Fibroblast of lung (primary cell): ENCODE measurements at regions not wholly inside any gene's neighbourhood (a gene's known extent, or its start where the extent isn't known, plus 50 kb on each side); places are given as distances from the start of the nearest gene placed in this dataset.
A peak's percentile ranks its signal among the peaks of the same experiment; 100 is the strongest.

ENCODE experiments used
- DNase-seq, 2 donors: peaks; one replicate each; pipeline versions ENCODE4 v3.0.0 to v3.0.0-alpha.2; 2010; ENCODE audit warnings: low read depth in 2 of 2
- H2AFZ ChIP-seq: 2 replicates; pipeline ENCODE4 v1.5.1; 2012; ENCODE audit warnings: low read length, control low read depth, inconsistent platforms
- H3K27ac ChIP-seq: 2 replicates; pipeline ENCODE4 v1.5.1; 2011; ENCODE audit warnings: low read length, control low read depth; ENCODE audit not compliant: insufficient read depth
- H3K27me3 ChIP-seq: 2 replicates; pipeline ENCODE4 v1.5.1; 2011; ENCODE audit warnings: mild to moderate bottlenecking, low read length; ENCODE audit not compliant: control insufficient read depth, insufficient read depth
- H3K36me3 ChIP-seq: 2 replicates; pipeline ENCODE4 v1.5.1; 2011; ENCODE audit warnings: low read length; ENCODE audit not compliant: control insufficient read depth, insufficient read depth
- H3K4me1 ChIP-seq: 2 replicates; pipeline ENCODE4 v1.5.1; 2011; ENCODE audit warnings: low read length; ENCODE audit not compliant: control insufficient read depth, insufficient read depth; ENCODE audit errors: extremely low read depth
- H3K4me2 ChIP-seq: 2 replicates; pipeline ENCODE4 v1.5.1; 2011; ENCODE audit warnings: low read length, control low read depth; ENCODE audit not compliant: insufficient read depth; ENCODE audit errors: extremely low read depth
- H3K4me3 ChIP-seq, 4 experiments: fragments of 200-600 bp in 1 of 4; sonication (generic) in 1 of 4; replicated peaks in 1 of 4; 2 replicates each; pipeline ENCODE4 v1.5.1; 2011 to 2016; ENCODE audit warnings: low read length in 4 of 4, low read depth in 3 of 4, mild to moderate bottlenecking in 3 of 4, control low read depth in 2 of 4, inconsistent platforms in 1 of 4, mixed read lengths in 1 of 4; ENCODE audit not compliant: insufficient read depth in 1 of 4; ENCODE audit errors: control extremely low read depth in 1 of 4
- H3K79me2 ChIP-seq: 2 replicates; pipeline ENCODE4 v1.5.1; 2012; ENCODE audit warnings: mild to moderate bottlenecking, low read length, inconsistent platforms; ENCODE audit not compliant: control insufficient read depth, insufficient read depth
- H3K9ac ChIP-seq: 2 replicates; pipeline ENCODE4 v1.5.1; 2011; ENCODE audit warnings: mild to moderate bottlenecking, low read length, control low read depth; ENCODE audit not compliant: insufficient read depth
- H3K9me3 ChIP-seq: 2 replicates; pipeline ENCODE4 v1.5.1; 2012; ENCODE audit warnings: low read depth, low read length; ENCODE audit not compliant: control insufficient read depth, insufficient read depth
- H4K20me1 ChIP-seq: 2 replicates; pipeline ENCODE4 v1.5.1; 2011; ENCODE audit warnings: low read length; ENCODE audit not compliant: control insufficient read depth, insufficient read depth; ENCODE audit errors: extremely low read depth
- EZH2 ChIP-seq: IDR thresholded peaks from 2 replicates; pipeline ENCODE4 v1.5.1; 2012; ENCODE audit warnings: low read length, control low read depth, mild to moderate bottlenecking; ENCODE audit errors: missing control alignments
- TF ChIP-seq, protein P1 (sequence below), 2 donors: IDR thresholded peaks in 1 of 2; conservative IDR thresholded peaks in 1 of 2; 1 replicate in 1 of 2; 2 replicates in 1 of 2; pipeline ENCODE4 v1.5.1; 2011 to 2012; ENCODE audit warnings: low read length in 2 of 2, control low read depth in 1 of 2, inconsistent platforms in 1 of 2, low read depth in 1 of 2, mild to moderate bottlenecking in 1 of 2

DNA sequence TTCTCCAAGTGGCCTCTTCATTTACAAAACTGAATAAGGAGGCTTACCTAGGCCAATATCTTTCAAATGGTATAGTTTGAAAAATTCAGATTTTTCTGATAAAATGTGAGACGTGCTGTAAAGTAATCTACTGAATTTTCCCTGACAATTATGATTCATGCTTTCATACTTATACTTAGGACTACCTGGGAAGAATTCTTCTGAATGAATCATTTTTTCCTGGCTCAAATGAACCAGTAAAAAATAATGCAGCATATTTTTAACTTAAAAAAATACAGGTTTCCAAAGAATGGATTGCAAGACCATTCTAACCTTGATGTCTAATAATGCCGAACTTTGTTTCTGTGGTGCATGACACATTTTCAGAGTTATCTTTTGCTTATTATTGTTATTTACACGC lies 375.4 kb downstream of the ZNF674 start:
- Histone ChIP-seq H3K27me3 (no peaks in the 10 kb centered on the region), H3K9me3 (no peaks in the 10 kb centered on the region), H3K4me2 (no peak overlapping the region), H3K4me1 (peaks cover 2% of the 10 kb centered on the region), H4K20me1 (no peaks in the 10 kb centered on the region), H3K27ac (no peak overlapping the region), H3K79me2 (no peaks in the 10 kb centered on the region), H3K4me3 (no peak overlapping the region), H3K36me3 (no peaks in the 10 kb centered on the region), H2AFZ (no peak overlapping the region), H3K9ac (no peak overlapping the region)
- peak in 1 of 2 donors; percentile 43 for DNase-seq
- no peak for TF ChIP-seq EZH2
- TF ChIP-seq, protein P1, sequence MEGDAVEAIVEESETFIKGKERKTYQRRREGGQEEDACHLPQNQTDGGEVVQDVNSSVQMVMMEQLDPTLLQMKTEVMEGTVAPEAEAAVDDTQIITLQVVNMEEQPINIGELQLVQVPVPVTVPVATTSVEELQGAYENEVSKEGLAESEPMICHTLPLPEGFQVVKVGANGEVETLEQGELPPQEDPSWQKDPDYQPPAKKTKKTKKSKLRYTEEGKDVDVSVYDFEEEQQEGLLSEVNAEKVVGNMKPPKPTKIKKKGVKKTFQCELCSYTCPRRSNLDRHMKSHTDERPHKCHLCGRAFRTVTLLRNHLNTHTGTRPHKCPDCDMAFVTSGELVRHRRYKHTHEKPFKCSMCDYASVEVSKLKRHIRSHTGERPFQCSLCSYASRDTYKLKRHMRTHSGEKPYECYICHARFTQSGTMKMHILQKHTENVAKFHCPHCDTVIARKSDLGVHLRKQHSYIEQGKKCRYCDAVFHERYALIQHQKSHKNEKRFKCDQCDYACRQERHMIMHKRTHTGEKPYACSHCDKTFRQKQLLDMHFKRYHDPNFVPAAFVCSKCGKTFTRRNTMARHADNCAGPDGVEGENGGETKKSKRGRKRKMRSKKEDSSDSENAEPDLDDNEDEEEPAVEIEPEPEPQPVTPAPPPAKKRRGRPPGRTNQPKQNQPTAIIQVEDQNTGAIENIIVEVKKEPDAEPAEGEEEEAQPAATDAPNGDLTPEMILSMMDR (conservative IDR thresholded peaks at IDR 0.05 in 1 of 2, IDR thresholded peaks at IDR 0.05 in 1 of 2; ENCODE audit: low read depth in 1 of 2, low read length in 2 of 2): no peak

DNA sequence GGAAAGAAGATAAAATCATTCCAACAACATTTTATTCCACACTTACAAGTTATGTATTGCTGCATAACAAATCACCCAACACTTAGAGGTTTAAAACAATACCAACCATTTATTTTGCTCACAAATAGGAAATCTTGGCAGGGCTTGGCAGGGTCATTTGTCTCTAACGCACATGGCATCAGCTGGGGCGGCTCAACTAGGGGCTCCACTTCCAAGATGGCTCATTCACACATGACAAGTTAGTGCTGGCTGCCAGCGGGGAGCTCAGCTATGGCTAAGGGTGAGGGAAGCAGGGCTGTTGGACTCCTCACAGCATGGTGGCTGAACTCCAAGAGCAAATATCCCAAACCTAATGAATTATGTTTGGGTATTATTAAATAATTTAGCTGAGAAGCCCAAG lies 377.0 kb downstream of the ZNF674 start:
- TF ChIP-seq, protein P1 (conservative IDR thresholded peaks at IDR 0.05 in 1 of 2, IDR thresholded peaks at IDR 0.05 in 1 of 2; ENCODE audit: low read depth in 1 of 2, low read length in 2 of 2): no peak
- no peak for TF ChIP-seq EZH2
- Histone ChIP-seq H4K20me1 (no peaks in the 10 kb centered on the region), H3K27me3 (no peaks in the 10 kb centered on the region), H2AFZ (no peak overlapping the region), H3K4me3 (no peak overlapping the region), H3K4me2 (no peak overlapping the region), H3K27ac (no peak overlapping the region), H3K9ac (no peak overlapping the region), H3K4me1 (peaks cover 2% of the 10 kb centered on the region), H3K9me3 (no peaks in the 10 kb centered on the region), H3K79me2 (no peaks in the 10 kb centered on the region), H3K36me3 (no peaks in the 10 kb centered on the region)
- DNase-seq: peak; percentile 19 to 43

GRCh38 chrX:46165866-46166265 lies 379.4 kb downstream of the ZNF674 start:
- Histone ChIP-seq H2AFZ (no peak overlapping the region), H3K36me3 (no peaks in the 10 kb centered on the region), H3K4me1 (peaks cover 2% of the 10 kb centered on the region), H3K4me2 (no peak overlapping the region), H3K9me3 (no peaks in the 10 kb centered on the region), H3K4me3 (no peak overlapping the region), H3K9ac (no peak overlapping the region), H3K79me2 (no peaks in the 10 kb centered on the region), H3K27me3 (no peaks in the 10 kb centered on the region), H4K20me1 (no peaks in the 10 kb centered on the region), H3K27ac (no peak overlapping the region)
- DNase-seq: no peak
- TF ChIP-seq, protein P1 (conservative IDR thresholded peaks at IDR 0.05 in 1 of 2, IDR thresholded peaks at IDR 0.05 in 1 of 2; ENCODE audit: low read depth in 1 of 2, low read length in 2 of 2): no peak
- TF ChIP-seq EZH2: no peak
